ENCODE measurements at regions not wholly inside any gene's neighbourhood (a gene's known extent, or its start where the extent isn't known, plus 50 kb on each side); places are given as distances from the start of the nearest gene placed in this dataset.
"Not testable (repeated sequence)": the region's sequence is repeated elsewhere in the genome, so short reads cannot be mapped to it uniquely, and the experiment has no call there.

GRCh38 chr3:159668461-159668860, 320.2 kb upstream of the IL12A start:
- no peak for DNase-seq

- DNase-seq: no peak
These were observed 319.6 kb upstream of the IL12A start for GRCh38 chr3:159668990-159669476.

GRCh38 chr3:159669766-159670165, 318.9 kb upstream of the IL12A start:
- no peak for DNase-seq

- no peak for DNase-seq
These were observed 315.6 kb upstream of the IL12A start for GRCh38 chr3:159672728-159673688.

GRCh38 chr3:159674583-159674982, 314.1 kb upstream of the IL12A start:
- no peak for DNase-seq

GRCh38 chr3:159675285-159675684, 313.4 kb upstream of the IL12A start:
- no peak for DNase-seq

- DNase-seq: no peak
These were observed 308.7 kb upstream of the IL12A start for GRCh38 chr3:159679900-159680299.

GRCh38 chr3:159681717-159682116, 306.9 kb upstream of the IL12A start:
- not testable (repeated sequence) for DNase-seq

GRCh38 chr3:159685801-159686200, 302.8 kb upstream of the IL12A start:
- no peak for DNase-seq

- no peak for DNase-seq
These were observed 295.4 kb upstream of the IL12A start for GRCh38 chr3:159693226-159693625.

- DNase-seq: no peak
These were observed 276.9 kb upstream of the IL12A start for GRCh38 chr3:159711560-159712333.

GRCh38 chr3:159721324-159721723, 267.3 kb upstream of the IL12A start:
- DNase-seq: no peak

- DNase-seq: no peak
These were observed 265.3 kb upstream of the IL12A start for GRCh38 chr3:159723295-159723694.

GRCh38 chr3:159724627-159725026, 264.0 kb upstream of the IL12A start:
- DNase-seq: no peak

GRCh38 chr3:159726231-159726964, 262.2 kb upstream of the IL12A start:
- no peak for DNase-seq

GRCh38 chr3:159727506-159727905, 261.1 kb upstream of the IL12A start:
- DNase-seq: no peak

GRCh38 chr3:159731254-159731653, 257.4 kb upstream of the IL12A start:
- DNase-seq: no peak

GRCh38 chr3:159732172-159733111, 256.2 kb upstream of the IL12A start:
- DNase-seq: no peak

- no peak for DNase-seq
These were observed 255.3 kb upstream of the IL12A start for GRCh38 chr3:159733194-159733860.

- DNase-seq: no peak
These were observed 254.0 kb upstream of the IL12A start for GRCh38 chr3:159734681-159735080.

- DNase-seq: no peak
These were observed 249.5 kb upstream of the IL12A start for GRCh38 chr3:159739166-159739565.

Data from NCI-H2171 treated with DMSO at 0.1 percent for 48 hours (cell line).